ENCODE measurements at regions not wholly inside any gene's neighbourhood (a gene's known extent, or its start where the extent isn't known, plus 50 kb on each side); places are given as distances from the start of the nearest gene placed in this dataset.

GRCh38 chr4:123974386-123975149 is 578.0 kb downstream of the SPRY1 start:
- no CpG with 5 or more reads among the region's 2 CpGs for WGBS, 2 donors (ENCODE audit: extremely low coverage in 2 of 2, insufficient read length in 2 of 2, insufficient replicate concordance in 1 of 2)

GRCh38 chr4:123976285-123976684 is 579.7 kb downstream of the SPRY1 start:
- no peak overlapping the region for H3K23ac ChIP-seq (ENCODE audit: low read depth, low read length, poor library complexity)
- peak overlapping the region; percentile 56 for H2AFZ ChIP-seq (ENCODE audit: low read length)
- no peak overlapping the region for H2AK5ac ChIP-seq (ENCODE audit: low read depth, low read length)
- peaks cover 0 to 50% of the 10 kb centered on the region in 2 donors for H3K9me3 ChIP-seq (replicated peaks in 1 of 2; ENCODE audit: control insufficient read depth in 2 of 2, insufficient read depth in 1 of 2, low read depth in 1 of 2, low read length in 2 of 2)
- H3K4me3 ChIP-seq (ENCODE audit: low read length in 2 of 2), result no peak overlapping the region
- no peak overlapping the region for H2BK120ac ChIP-seq (ENCODE audit: low read depth, low read length)
- no peak overlapping the region for H4K8ac ChIP-seq (ENCODE audit: low read depth, low read length)
- H3K4ac ChIP-seq (ENCODE audit: low read length), result no peak overlapping the region
- H3K4me1 ChIP-seq (ENCODE audit: control insufficient read depth in 2 of 2, insufficient read depth in 1 of 2, low read depth in 1 of 2, low read length in 2 of 2), result peaks cover 6 to 31% of the 10 kb centered on the region in 2 donors
- H3K18ac ChIP-seq (ENCODE audit: low read length), result no peak overlapping the region
- H4K91ac ChIP-seq (ENCODE audit: low read depth, low read length, poor library complexity), result no peak overlapping the region
- H2BK15ac ChIP-seq (ENCODE audit: low read length), result no peak overlapping the region
- peak; percentile 56 for DNase-seq (ENCODE audit: low spot score)
- WGBS, 2 donors (ENCODE audit: extremely low coverage in 2 of 2, insufficient read length in 2 of 2, insufficient replicate concordance in 1 of 2), result no CpG with 5 or more reads among the region's 7 CpGs
- H3K27ac ChIP-seq (replicated peaks; ENCODE audit: low read length), result peak overlapping the region; percentile 71
- no peak overlapping the region for H3K4me2 ChIP-seq (ENCODE audit: insufficient read depth, low read length, poor library complexity, severe bottlenecking)
- no peak overlapping the region for H3K14ac ChIP-seq (ENCODE audit: low read length)
- H2BK5ac ChIP-seq (ENCODE audit: low read length), result no peak overlapping the region
- H3K79me1 ChIP-seq (ENCODE audit: low read depth, low read length), result no peaks in the 10 kb centered on the region
- no peak overlapping the region for H3K9ac ChIP-seq (ENCODE audit: low read depth, low read length, poor library complexity)
- no peak overlapping the region for H2BK12ac ChIP-seq (ENCODE audit: low read length)
- H3K36me3 ChIP-seq (replicated peaks in 1 of 2; ENCODE audit: control insufficient read depth in 2 of 2, insufficient read depth in 2 of 2, low read length in 2 of 2), result no peaks in the 10 kb centered on the region
- no peaks in the 10 kb centered on the region for H3K27me3 ChIP-seq (ENCODE audit: control insufficient read depth in 3 of 3, insufficient read depth in 3 of 3, low read depth in 1 of 3, low read length in 3 of 3)

More at GRCh38 chr4:123974386-123975149, 578.0 kb downstream of the SPRY1 start:
- Histone ChIP-seq H2BK12ac (ENCODE audit: low read length) (no peak overlapping the region), H3K27ac (replicated peaks; ENCODE audit: low read length) (no peak overlapping the region), H2BK15ac (ENCODE audit: low read length) (no peak overlapping the region), H3K4me2 (ENCODE audit: insufficient read depth, low read length, poor library complexity, severe bottlenecking) (no peak overlapping the region), H4K91ac (ENCODE audit: low read depth, low read length, poor library complexity) (no peak overlapping the region), H3K14ac (ENCODE audit: low read length) (no peak overlapping the region), H2AFZ (ENCODE audit: low read length) (no peak overlapping the region), H2AK5ac (ENCODE audit: low read depth, low read length) (no peak overlapping the region), H3K9ac (ENCODE audit: low read depth, low read length, poor library complexity) (no peak overlapping the region), H3K9me3 (replicated peaks in 1 of 2; ENCODE audit: control insufficient read depth in 2 of 2, insufficient read depth in 1 of 2, low read depth in 1 of 2, low read length in 2 of 2) (peaks cover 0 to 47% of the 10 kb centered on the region in 2 donors), H3K18ac (ENCODE audit: low read length) (no peak overlapping the region), H2BK5ac (ENCODE audit: low read length) (no peak overlapping the region), H3K4ac (ENCODE audit: low read length) (no peak overlapping the region), H3K27me3 (ENCODE audit: control insufficient read depth in 3 of 3, insufficient read depth in 3 of 3, low read depth in 1 of 3, low read length in 3 of 3) (no peaks in the 10 kb centered on the region), H3K23ac (ENCODE audit: low read depth, low read length, poor library complexity) (no peak overlapping the region), H3K79me1 (ENCODE audit: low read depth, low read length) (no peaks in the 10 kb centered on the region), H3K36me3 (replicated peaks in 1 of 2; ENCODE audit: control insufficient read depth in 2 of 2, insufficient read depth in 2 of 2, low read length in 2 of 2) (no peaks in the 10 kb centered on the region), H4K8ac (ENCODE audit: low read depth, low read length) (no peak overlapping the region), H2BK120ac (ENCODE audit: low read depth, low read length) (no peak overlapping the region), H3K4me3 (ENCODE audit: low read length in 2 of 2) (no peak overlapping the region), H3K4me1 (ENCODE audit: control insufficient read depth in 2 of 2, insufficient read depth in 1 of 2, low read depth in 1 of 2, low read length in 2 of 2) (peaks cover 6 to 31% of the 10 kb centered on the region in 2 donors)
- no peak for DNase-seq (ENCODE audit: low spot score)

- H3K36me3 ChIP-seq (replicated peaks in 1 of 2; ENCODE audit: control insufficient read depth in 2 of 2, insufficient read depth in 2 of 2, low read length in 2 of 2), result no peaks in the 10 kb centered on the region
- no peak overlapping the region for H3K4me2 ChIP-seq (ENCODE audit: insufficient read depth, low read length, poor library complexity, severe bottlenecking)
- no peak overlapping the region for H2BK15ac ChIP-seq (ENCODE audit: low read length)
- peak overlapping the region; percentile 71 for H3K27ac ChIP-seq (replicated peaks; ENCODE audit: low read length)
- no peak overlapping the region for H4K8ac ChIP-seq (ENCODE audit: low read depth, low read length)
- H3K4ac ChIP-seq (ENCODE audit: low read length), result no peak overlapping the region
- no peak overlapping the region for H3K9ac ChIP-seq (ENCODE audit: low read depth, low read length, poor library complexity)
- H3K27me3 ChIP-seq (ENCODE audit: control insufficient read depth in 3 of 3, insufficient read depth in 3 of 3, low read depth in 1 of 3, low read length in 3 of 3), result no peaks in the 10 kb centered on the region
- H3K14ac ChIP-seq (ENCODE audit: low read length), result no peak overlapping the region
- no CpG with 5 or more reads among the region's 2 CpGs for WGBS, 2 donors (ENCODE audit: extremely low coverage in 2 of 2, insufficient read length in 2 of 2, insufficient replicate concordance in 1 of 2)
- H3K4me1 ChIP-seq (ENCODE audit: control insufficient read depth in 2 of 2, insufficient read depth in 1 of 2, low read depth in 1 of 2, low read length in 2 of 2), result peaks cover 6 to 31% of the 10 kb centered on the region in 2 donors
- H3K9me3 ChIP-seq (replicated peaks in 1 of 2; ENCODE audit: control insufficient read depth in 2 of 2, insufficient read depth in 1 of 2, low read depth in 1 of 2, low read length in 2 of 2), result peaks cover 0 to 54% of the 10 kb centered on the region in 2 donors
- no peak overlapping the region for H2BK5ac ChIP-seq (ENCODE audit: low read length)
- H2BK12ac ChIP-seq (ENCODE audit: low read length), result no peak overlapping the region
- H2AFZ ChIP-seq (ENCODE audit: low read length), result peak overlapping the region; percentile 56
- no peak overlapping the region for H3K18ac ChIP-seq (ENCODE audit: low read length)
- no peaks in the 10 kb centered on the region for H3K79me1 ChIP-seq (ENCODE audit: low read depth, low read length)
- DNase-seq (ENCODE audit: low spot score), result no peak
- H3K4me3 ChIP-seq (ENCODE audit: low read length in 2 of 2), result no peak overlapping the region
- H3K23ac ChIP-seq (ENCODE audit: low read depth, low read length, poor library complexity), result no peak overlapping the region
- H2BK120ac ChIP-seq (ENCODE audit: low read depth, low read length), result no peak overlapping the region
- no peak overlapping the region for H2AK5ac ChIP-seq (ENCODE audit: low read depth, low read length)
- no peak overlapping the region for H4K91ac ChIP-seq (ENCODE audit: low read depth, low read length, poor library complexity)
Measured at GRCh38 chr4:123976819-123977218, 580.2 kb downstream of the SPRY1 start.

- Histone ChIP-seq H4K91ac (ENCODE audit: low read depth, low read length, poor library complexity) (no peak overlapping the region), H3K79me1 (ENCODE audit: low read depth, low read length) (no peaks in the 10 kb centered on the region), H3K9ac (ENCODE audit: low read depth, low read length, poor library complexity) (no peak overlapping the region), H3K4ac (ENCODE audit: low read length) (no peak overlapping the region), H3K4me1 (ENCODE audit: control insufficient read depth in 2 of 2, insufficient read depth in 1 of 2, low read depth in 1 of 2, low read length in 2 of 2) (peaks cover 6 to 31% of the 10 kb centered on the region in 2 donors), H3K9me3 (replicated peaks in 1 of 2; ENCODE audit: control insufficient read depth in 2 of 2, insufficient read depth in 1 of 2, low read depth in 1 of 2, low read length in 2 of 2) (peaks cover 2 to 52% of the 10 kb centered on the region in 2 donors), H3K23ac (ENCODE audit: low read depth, low read length, poor library complexity) (no peak overlapping the region), H3K36me3 (replicated peaks in 1 of 2; ENCODE audit: control insufficient read depth in 2 of 2, insufficient read depth in 2 of 2, low read length in 2 of 2) (no peaks in the 10 kb centered on the region), H2AFZ (ENCODE audit: low read length) (peak overlapping the region; percentile 56), H4K8ac (ENCODE audit: low read depth, low read length) (no peak overlapping the region), H3K27me3 (ENCODE audit: control insufficient read depth in 3 of 3, insufficient read depth in 3 of 3, low read depth in 1 of 3, low read length in 3 of 3) (no peaks in the 10 kb centered on the region), H3K4me2 (ENCODE audit: insufficient read depth, low read length, poor library complexity, severe bottlenecking) (no peak overlapping the region), H3K4me3 (ENCODE audit: low read length in 2 of 2) (no peak overlapping the region), H3K14ac (ENCODE audit: low read length) (no peak overlapping the region), H2BK5ac (ENCODE audit: low read length) (no peak overlapping the region), H2AK5ac (ENCODE audit: low read depth, low read length) (no peak overlapping the region), H3K27ac (replicated peaks; ENCODE audit: low read length) (no peak overlapping the region), H2BK12ac (ENCODE audit: low read length) (no peak overlapping the region), H2BK15ac (ENCODE audit: low read length) (no peak overlapping the region), H3K18ac (ENCODE audit: low read length) (no peak overlapping the region), H2BK120ac (ENCODE audit: low read depth, low read length) (no peak overlapping the region)
- no CpG with 5 or more reads among the region's 3 CpGs for WGBS, 2 donors (ENCODE audit: extremely low coverage in 2 of 2, insufficient read length in 2 of 2, insufficient replicate concordance in 1 of 2)
- no peak for DNase-seq (ENCODE audit: low spot score)
Measured at GRCh38 chr4:123977641-123978081, 581.1 kb downstream of the SPRY1 start.
